HL-60 (cell line): ENCODE measurements at regions not wholly inside any gene's neighbourhood (a gene's known extent, or its start where the extent isn't known, plus 50 kb on each side); places are given as distances from the start of the nearest gene placed in this dataset.

Source experiments
- CTCF ChIP-seq: IDR thresholded peaks from one replicate; pipeline ENCODE4 v1.5.1; 2011; ENCODE audit warnings: low read length, control low read depth, inconsistent platforms; ENCODE audit not compliant: insufficient read depth
- GABPA ChIP-seq: IDR thresholded peaks from 2 replicates; pipeline ENCODE4 v1.6.1; 2012; ENCODE audit warnings: low read depth
- POLR2AphosphoS5 ChIP-seq: IDR thresholded peaks from 2 replicates; pipeline ENCODE4 v1.6.1; 2012; ENCODE audit warnings: low read depth
- REST ChIP-seq: IDR thresholded peaks from 2 replicates; pipeline ENCODE4 v1.6.1; 2012; ENCODE audit warnings: low read depth; ENCODE audit not compliant: insufficient replicate concordance
- SPI1 ChIP-seq: IDR thresholded peaks from 2 replicates; pipeline ENCODE4 v1.6.1; 2012; ENCODE audit warnings: low read depth, mild to moderate bottlenecking, borderline replicate concordance

DNA sequence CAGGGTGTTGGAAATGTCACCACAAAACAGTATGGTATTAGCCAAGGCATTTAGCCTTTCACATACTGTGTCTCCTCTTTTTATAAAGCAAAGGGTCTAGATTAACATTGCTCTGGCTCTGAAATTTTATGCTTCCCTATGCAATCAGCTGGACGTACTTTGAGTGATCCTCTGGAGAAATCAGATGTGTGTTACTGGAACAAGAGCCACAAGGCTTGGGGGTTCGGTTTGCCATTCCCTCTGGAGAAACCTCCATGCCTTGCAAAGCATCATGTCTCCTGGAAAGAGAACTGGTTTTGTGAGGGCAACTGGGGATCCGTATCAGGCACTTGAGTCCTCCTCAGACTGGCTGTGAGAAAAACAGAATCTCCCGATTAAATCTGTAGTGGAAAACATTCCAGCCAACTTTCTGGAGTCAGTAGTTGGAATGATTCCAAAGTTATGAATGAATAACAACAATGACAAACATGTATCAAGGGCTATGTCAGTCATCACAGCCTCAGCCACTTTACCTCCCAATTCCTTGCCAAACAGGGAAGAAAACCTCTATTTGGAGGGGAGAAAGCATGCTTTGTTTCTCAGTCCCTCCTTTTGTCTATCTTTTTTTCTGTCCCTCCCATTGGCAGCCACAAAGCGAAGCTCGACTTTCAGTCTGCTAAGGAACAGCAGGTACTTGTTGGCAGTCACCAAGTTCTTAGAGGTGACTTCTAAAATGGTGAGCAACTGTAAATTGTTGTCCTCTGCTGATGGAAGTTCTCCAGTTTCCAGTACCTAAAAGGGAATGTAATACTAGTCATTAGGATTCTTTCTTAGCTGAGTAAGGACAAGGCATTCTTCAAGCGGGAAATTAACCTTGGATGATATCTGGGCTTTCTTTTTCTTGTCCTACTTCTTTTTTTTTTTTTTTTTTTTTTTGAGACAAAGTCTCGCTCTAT lies 864.8 kb upstream of the AUTS2 start:
- TF ChIP-seq CTCF (no peak), POLR2AphosphoS5 (no peak), REST (no peak), GABPA (no peak), SPI1 (no peak)
